ENCODE measurements at regions not wholly inside any gene's neighbourhood (a gene's known extent, or its start where the extent isn't known, plus 50 kb on each side); places are given as distances from the start of the nearest gene placed in this dataset.

DNA sequence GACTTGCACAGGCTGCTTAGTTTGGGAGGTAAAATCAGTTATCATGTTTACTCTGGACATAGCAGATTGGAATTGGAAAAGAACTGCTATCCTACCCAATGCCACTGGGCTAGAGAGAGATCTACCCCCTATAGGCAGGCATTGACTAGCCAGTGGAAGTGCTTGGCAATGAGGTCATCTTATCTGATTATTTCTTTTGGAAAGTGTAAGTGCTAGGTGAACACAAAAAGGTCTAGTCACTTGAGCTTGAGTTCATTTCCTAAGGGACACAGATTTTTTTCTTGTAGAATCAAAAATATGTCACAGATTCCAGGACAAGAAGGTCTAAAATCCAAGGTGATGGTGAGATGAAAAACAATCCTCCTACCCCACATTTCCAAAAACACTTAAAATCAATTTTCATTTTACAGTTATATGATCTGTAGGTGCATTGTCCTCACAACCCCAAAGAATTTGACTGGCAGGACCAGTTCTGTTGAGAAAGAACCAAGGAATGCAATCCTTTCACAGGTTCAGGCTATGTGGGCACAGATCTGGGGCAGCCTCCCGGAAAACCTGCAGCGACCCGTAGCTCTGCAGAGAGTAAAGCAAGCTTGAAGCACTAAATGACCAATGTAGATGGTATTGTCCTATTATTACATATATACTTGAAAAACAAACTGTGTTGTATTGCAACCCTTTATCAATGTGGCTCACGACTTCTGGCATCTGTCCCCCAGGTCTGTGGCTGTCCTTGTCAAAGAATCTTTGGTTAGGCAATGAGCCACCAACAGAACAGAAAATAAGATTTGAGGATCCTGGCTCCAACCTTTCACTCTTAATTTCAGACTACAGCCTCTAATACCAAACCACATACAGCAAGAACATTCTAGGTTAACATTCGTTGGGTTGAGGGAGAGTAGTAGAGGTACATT lies 67.3 kb upstream of the ADTRP start:
- TF ChIP-seq, protein P1, sequence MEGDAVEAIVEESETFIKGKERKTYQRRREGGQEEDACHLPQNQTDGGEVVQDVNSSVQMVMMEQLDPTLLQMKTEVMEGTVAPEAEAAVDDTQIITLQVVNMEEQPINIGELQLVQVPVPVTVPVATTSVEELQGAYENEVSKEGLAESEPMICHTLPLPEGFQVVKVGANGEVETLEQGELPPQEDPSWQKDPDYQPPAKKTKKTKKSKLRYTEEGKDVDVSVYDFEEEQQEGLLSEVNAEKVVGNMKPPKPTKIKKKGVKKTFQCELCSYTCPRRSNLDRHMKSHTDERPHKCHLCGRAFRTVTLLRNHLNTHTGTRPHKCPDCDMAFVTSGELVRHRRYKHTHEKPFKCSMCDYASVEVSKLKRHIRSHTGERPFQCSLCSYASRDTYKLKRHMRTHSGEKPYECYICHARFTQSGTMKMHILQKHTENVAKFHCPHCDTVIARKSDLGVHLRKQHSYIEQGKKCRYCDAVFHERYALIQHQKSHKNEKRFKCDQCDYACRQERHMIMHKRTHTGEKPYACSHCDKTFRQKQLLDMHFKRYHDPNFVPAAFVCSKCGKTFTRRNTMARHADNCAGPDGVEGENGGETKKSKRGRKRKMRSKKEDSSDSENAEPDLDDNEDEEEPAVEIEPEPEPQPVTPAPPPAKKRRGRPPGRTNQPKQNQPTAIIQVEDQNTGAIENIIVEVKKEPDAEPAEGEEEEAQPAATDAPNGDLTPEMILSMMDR (IDR thresholded peaks at IDR 0.05): no peak
- no peak for TF ChIP-seq POLR2A (IDR thresholded peaks at IDR 0.05)

All from thyroid gland (tissue), 4 donors.